IMR-90 (cell line): ENCODE measurements at regions not wholly inside any gene's neighbourhood (a gene's known extent, or its start where the extent isn't known, plus 50 kb on each side); places are given as distances from the start of the nearest gene placed in this dataset.

Experiments used
- ATAC-seq: fragments of 200-7000 bp; cut with Tn5 transposase; 2 replicates; pipeline ENCODE4 v1.9.1; 2020; ENCODE audit warnings: low read depth, mild to moderate bottlenecking, moderate library complexity
- BruUV-seq: library from RNA; stranded (reverse); fragments of 400-500 nt; replicated peaks from 2 replicates; lab custom pipeline; 2021; lab: Mats Ljungman, UMichigan
- CTCF ChIA-PET: fragments of 300-600 bp; formaldehyde crosslinking; extraction: SDS; loops from one replicate; lab custom pipeline; 2021; ENCODE audit warnings: antibody characterized with exemption; lab: Yijun Ruan, JAX
- POLR2A ChIA-PET: fragments of 300-600 bp; sonication (Branson Sonifier 250); formaldehyde crosslinking; loops from one replicate; lab custom pipeline; 2022; ENCODE audit warnings: antibody characterized with exemption; ENCODE audit not compliant: unreplicated experiment; lab: Charles Lee
- DNase-seq: peaks from one replicate; pipeline ENCODE4 v3.0.0; 2013
- H2AFZ ChIP-seq: replicated peaks from 2 replicates; pipeline ENCODE3; 2013; ENCODE audit warnings: low read length, mild to moderate bottlenecking; ENCODE audit not compliant: poor library complexity
- H2AK5ac ChIP-seq: 2 replicates; pipeline ENCODE4 v1.6.1; 2013; ENCODE audit warnings: low read depth, low read length, inconsistent platforms
- H2AK9ac ChIP-seq: replicated peaks from 2 replicates; pipeline ENCODE3; 2013; ENCODE audit warnings: mild to moderate bottlenecking, low read depth, low read length, moderate library complexity; ENCODE audit not compliant: poor library complexity
- H2BK120ac ChIP-seq: 2 replicates; pipeline ENCODE4 v1.6.1; 2013; ENCODE audit warnings: low read depth, low read length, inconsistent platforms
- H2BK15ac ChIP-seq: 3 replicates; pipeline ENCODE4 v1.6.1; 2013; ENCODE audit warnings: low read depth, low read length, inconsistent platforms
- H2BK20ac ChIP-seq: 2 replicates; pipeline ENCODE4 v1.6.1; 2013; ENCODE audit warnings: low read depth, mild to moderate bottlenecking, inconsistent platforms, low read length, moderate library complexity
- H2BK5ac ChIP-seq: 2 replicates; pipeline ENCODE4 v1.6.1; 2013; ENCODE audit warnings: mild to moderate bottlenecking, low read depth, low read length, inconsistent platforms; ENCODE audit not compliant: poor library complexity, severe bottlenecking
- H3K14ac ChIP-seq: replicated peaks from 2 replicates; pipeline ENCODE4 v1.6.1; 2013; ENCODE audit warnings: low read depth, low read length, inconsistent platforms
- H3K18ac ChIP-seq: 2 replicates; pipeline ENCODE4 v1.6.1; 2013; ENCODE audit warnings: low read depth, low read length, control low read depth
- H3K23ac ChIP-seq: 2 replicates; pipeline ENCODE4 v1.6.1; 2013; ENCODE audit warnings: low read depth, low read length, inconsistent platforms
- H3K27ac ChIP-seq: 2 replicates; pipeline ENCODE4 v1.5.1; 2013; ENCODE audit warnings: mild to moderate bottlenecking, control low read depth, low read length; ENCODE audit not compliant: insufficient read depth
- H3K27me3 ChIP-seq: 2 replicates; pipeline ENCODE4 v1.6.1; 2013; ENCODE audit warnings: low read length; ENCODE audit not compliant: control insufficient read depth, insufficient read depth
- H3K36me3 ChIP-seq: 2 replicates; pipeline ENCODE4 v1.6.1; 2013; ENCODE audit warnings: low read length, mixed read lengths; ENCODE audit not compliant: control insufficient read depth, insufficient read depth
- H3K4ac ChIP-seq: 2 replicates; pipeline ENCODE4 v1.6.1; 2013; ENCODE audit warnings: low read depth, low read length, inconsistent platforms
- H3K4me1 ChIP-seq: 2 replicates; pipeline ENCODE4 v1.6.1; 2013; ENCODE audit warnings: low read length, mixed read lengths; ENCODE audit not compliant: control insufficient read depth, insufficient read depth
- H3K4me2 ChIP-seq: 2 replicates; pipeline ENCODE4 v1.6.1; 2013; ENCODE audit warnings: low read depth, mild to moderate bottlenecking, control low read depth, low read length, moderate library complexity
- H3K4me3 ChIP-seq: 2 replicates; pipeline ENCODE4 v1.5.1; 2013; ENCODE audit warnings: low read depth, mild to moderate bottlenecking, control low read depth, low read length, moderate library complexity; ENCODE audit not compliant: insufficient read depth
- H3K56ac ChIP-seq: 2 replicates; pipeline ENCODE4 v1.6.1; 2013; ENCODE audit warnings: low read length, inconsistent platforms; ENCODE audit not compliant: insufficient read depth; ENCODE audit errors: extremely low read depth
- H3K79me1 ChIP-seq, 2 experiments: 2 replicates each; pipeline ENCODE4 v1.6.1; 2013; ENCODE audit warnings: low read length in 2 of 2, inconsistent platforms in 1 of 2, low read depth in 1 of 2
- H3K9ac ChIP-seq: 2 replicates; pipeline ENCODE4 v1.6.1; 2013; ENCODE audit warnings: low read depth, low read length, control low read depth
- H3K9me1 ChIP-seq: 2 replicates; pipeline ENCODE4 v1.6.1; 2013; ENCODE audit warnings: low read length, inconsistent platforms; ENCODE audit not compliant: insufficient read depth
- H3K9me3 ChIP-seq: 2 replicates; pipeline ENCODE4 v1.6.1; 2013; ENCODE audit warnings: low read length; ENCODE audit not compliant: control insufficient read depth, insufficient read depth
- H4K20me1 ChIP-seq: 2 replicates; pipeline ENCODE4 v1.6.1; 2013; ENCODE audit warnings: low read length, inconsistent platforms; ENCODE audit not compliant: insufficient read depth
- H4K5ac ChIP-seq: 2 replicates; pipeline ENCODE4 v1.6.1; 2013; ENCODE audit warnings: mild to moderate bottlenecking, low read depth, low read length, control low read depth
- H4K8ac ChIP-seq, 2 experiments: 2 replicates each; pipeline ENCODE4 v1.6.1; 2013; ENCODE audit warnings: low read depth in 2 of 2, low read length in 2 of 2, control low read depth in 1 of 2, inconsistent platforms in 1 of 2
- H4K91ac ChIP-seq: 2 replicates; pipeline ENCODE4 v1.6.1; 2013; ENCODE audit warnings: low read depth, low read length, inconsistent platforms; ENCODE audit not compliant: insufficient read depth
- CHD1 ChIP-seq: IDR thresholded peaks from 2 replicates; pipeline ENCODE4 v1.6.1; 2012; ENCODE audit warnings: low read depth, low read length, improper control_type of control experiment
- RAD21 ChIP-seq: IDR thresholded peaks from 2 replicates; pipeline ENCODE4 v1.6.1; 2012; ENCODE audit warnings: low read length, improper control_type of control experiment
- WGBS, 2 experiments: methylation state at CpG; one replicate each; pipeline versions ENCODE4 v1.1.5 to v1.1.7; 2013; ENCODE audit warnings: missing lambda C conversion rate in 2 of 2; ENCODE audit not compliant: insufficient read length in 1 of 2; ENCODE audit errors: extremely low coverage in 2 of 2; 5-methylcytosine and 5-hydroxymethylcytosine counted together
- dilution Hi-C: fragments of 300-500 bp; cut with HindIII; formaldehyde crosslinking; loops from one replicate; pipeline ENCODE4 v1.14.3; 2018; ENCODE audit warnings: low sequenced_read_pairs; ENCODE audit not compliant: unreplicated experiment
- in situ Hi-C: fragments of 300-500 bp; cut with MboI; formaldehyde crosslinking; loops from 3 replicates; pipeline ENCODE4 v1.14.3; 2019; ENCODE audit warnings: low sequenced_read_pairs, inconsistent platforms, mixed read lengths
- intact Hi-C: fragments of 100-400 bp; cut with micrococcal nuclease; formaldehyde crosslinking; loops from 2 replicates; pipeline ENCODE4 v1.10.0; 2022

DNA sequence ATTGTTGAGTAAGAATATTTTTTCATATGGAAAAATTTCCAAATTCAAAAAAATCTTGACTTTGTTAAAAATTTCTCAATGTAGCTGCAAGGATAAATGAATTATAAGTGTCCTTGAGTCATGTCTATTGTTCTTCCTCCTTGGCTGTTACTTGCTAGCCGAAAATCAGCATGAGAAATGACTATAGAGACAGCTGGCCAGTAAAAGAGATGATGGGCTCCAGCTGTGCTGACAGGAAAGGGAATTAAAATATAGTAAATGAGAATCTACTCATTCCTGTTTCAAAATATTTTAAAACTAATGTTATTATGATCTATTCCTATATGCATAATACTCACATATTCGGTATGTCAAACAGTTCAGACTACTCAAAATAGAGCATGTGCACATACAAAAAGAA is 1292.6 kb downstream of the BRINP3 start:
- no peak overlapping the region for H4K91ac ChIP-seq
- no peak overlapping the region for H3K4ac ChIP-seq
- H3K9me1 ChIP-seq: no peaks in the 10 kb centered on the region
- H3K4me1 ChIP-seq: no peaks in the 10 kb centered on the region
- ChIA-PET CTCF (no interaction called here), POLR2A (no interaction called here)
- intact Hi-C loops: no loop called here
- no peak for TF ChIP-seq RAD21
- TF ChIP-seq CHD1: no peak
- H3K18ac ChIP-seq: no peak overlapping the region
- H3K4me2 ChIP-seq: no peak overlapping the region
- dilution Hi-C loops: no loop called here
- no TSS peak for BruUV-seq
- H3K4me3 ChIP-seq: no peak overlapping the region
- H4K8ac ChIP-seq: no peak overlapping the region
- H3K14ac ChIP-seq: no peak overlapping the region
- H2BK5ac ChIP-seq: no peak overlapping the region
- ATAC-seq (no peak), DNase-seq (peak; percentile 17)
- no peaks in the 10 kb centered on the region for H3K9me3 ChIP-seq
- H3K79me1 ChIP-seq: no peaks in the 10 kb centered on the region
- H4K20me1 ChIP-seq: no peaks in the 10 kb centered on the region
- H2AK9ac ChIP-seq: no peak overlapping the region
- H3K36me3 ChIP-seq: no peaks in the 10 kb centered on the region
- H2BK20ac ChIP-seq: no peak overlapping the region
- H3K27me3 ChIP-seq: no peaks in the 10 kb centered on the region
- H4K5ac ChIP-seq: no peak overlapping the region
- H3K9ac ChIP-seq: no peak overlapping the region
- no peak overlapping the region for H3K23ac ChIP-seq
- H3K27ac ChIP-seq: no peak overlapping the region
- no peak overlapping the region for H3K56ac ChIP-seq
- in situ Hi-C loops: no loop called here
- H2BK120ac ChIP-seq: no peak overlapping the region
- H2BK15ac ChIP-seq: no peak overlapping the region
- WGBS, 2 experiments: no CpG with 5 or more reads among the region's 2 CpGs
- no peak overlapping the region for H2AFZ ChIP-seq
- H2AK5ac ChIP-seq: no peak overlapping the region
